ENCODE measurements at regions not wholly inside any gene's neighbourhood (a gene's known extent, or its start where the extent isn't known, plus 50 kb on each side); places are given as distances from the start of the nearest gene placed in this dataset.

- dilution Hi-C loops (cut with HindIII; ENCODE audit: low sequenced_read_pairs, unreplicated experiment), result no loop called here
- H3K14ac ChIP-seq (replicated peaks; ENCODE audit: low read depth, low read length), result no peak overlapping the region
- no peak overlapping the region for H3K18ac ChIP-seq (ENCODE audit: low read depth, low read length)
- no peak overlapping the region for H2AK5ac ChIP-seq (ENCODE audit: low read depth, low read length)
- no peak overlapping the region for H4K8ac ChIP-seq (ENCODE audit: low read depth in 2 of 2, low read length in 2 of 2)
- H2BK5ac ChIP-seq (ENCODE audit: low read depth, low read length, poor library complexity, severe bottlenecking), result no peak overlapping the region
- ChIA-PET CTCF (no interaction called here), POLR2A (ENCODE audit: unreplicated experiment) (no interaction called here)
- peaks cover 21% of the 10 kb centered on the region; the same call in 1 of the 2 replicates for H3K27me3 ChIP-seq (ENCODE audit: control insufficient read depth, insufficient read depth, low read length)
- H2AK9ac ChIP-seq (replicated peaks; ENCODE audit: low read depth, low read length, poor library complexity), result no peak overlapping the region
- DNase-seq (no peak), ATAC-seq (ENCODE audit: low read depth) (no peak)
- no peaks in the 10 kb centered on the region for H4K20me1 ChIP-seq (ENCODE audit: insufficient read depth, low read length)
- H3K4me1 ChIP-seq (ENCODE audit: control insufficient read depth, insufficient read depth, low read length), result no peaks in the 10 kb centered on the region
- H2AFZ ChIP-seq (replicated peaks; ENCODE audit: low read length, poor library complexity), result no peak overlapping the region
- no peak overlapping the region for H4K5ac ChIP-seq (ENCODE audit: low read depth, low read length)
- H3K27ac ChIP-seq (ENCODE audit: insufficient read depth, low read length), result no peak overlapping the region
- no peak overlapping the region for H2BK15ac ChIP-seq (ENCODE audit: low read depth, low read length)
- H2BK20ac ChIP-seq (ENCODE audit: low read depth, low read length), result no peak overlapping the region
- intact Hi-C loops (cut with micrococcal nuclease), result no loop called here
- no peaks in the 10 kb centered on the region for H3K9me1 ChIP-seq (ENCODE audit: insufficient read depth, low read length)
- in situ Hi-C loops (cut with MboI; ENCODE audit: low sequenced_read_pairs), result no loop called here
- no peak overlapping the region for H3K9ac ChIP-seq (ENCODE audit: low read depth, low read length)
- no peaks in the 10 kb centered on the region for H3K9me3 ChIP-seq (ENCODE audit: control insufficient read depth, insufficient read depth, low read length)
- H3K79me1 ChIP-seq (ENCODE audit: low read depth in 1 of 2, low read length in 2 of 2), result no peaks in the 10 kb centered on the region
- no peak overlapping the region for H3K4me2 ChIP-seq (ENCODE audit: low read depth, low read length)
- TF ChIP-seq RAD21 (IDR thresholded peaks at IDR 0.05; ENCODE audit: low read length), result no peak
- no peak for TF ChIP-seq MAFK (IDR thresholded peaks at IDR 0.05; ENCODE audit: low read depth, low read length)
- no peak for TF ChIP-seq CHD1 (IDR thresholded peaks at IDR 0.05; ENCODE audit: low read depth, low read length)
- H3K23ac ChIP-seq (ENCODE audit: low read depth, low read length), result no peak overlapping the region
- no peaks in the 10 kb centered on the region for H3K36me3 ChIP-seq (ENCODE audit: control insufficient read depth, insufficient read depth, low read length)
- no peak overlapping the region for H2BK120ac ChIP-seq (ENCODE audit: low read depth, low read length)
- no peak overlapping the region for H4K91ac ChIP-seq (ENCODE audit: insufficient read depth, low read depth, low read length)
- BruUV-seq (replicated peaks), result no TSS peak
- H3K4ac ChIP-seq (ENCODE audit: low read depth, low read length), result no peak overlapping the region
- H3K56ac ChIP-seq (ENCODE audit: extremely low read depth, insufficient read depth, low read length), result no peak overlapping the region
- H3K4me3 ChIP-seq (ENCODE audit: insufficient read depth, low read depth, low read length), result no peak overlapping the region
- 66% methylated on average over 2 of the region's 16 CpGs; no CpG with 5 or more reads in 1 of the 2 experiments for WGBS, 2 experiments (ENCODE audit: extremely low coverage in 2 of 2, insufficient read length in 1 of 2)
These were observed 138.0 kb upstream of the GPC1 start for GRCh38 chr2:240297256-240298116.

Measured in IMR-90 (cell line).